Eye (tissue), 1 donor: ENCODE measurements at regions not wholly inside any gene's neighbourhood (a gene's known extent, or its start where the extent isn't known, plus 50 kb on each side); places are given as distances from the start of the nearest gene placed in this dataset.

Experiments used
- DNase-seq: peaks from one replicate; pipeline ENCODE4 v3.0.0-alpha.2; 2015

- no peak for DNase-seq
Measured at GRCh38 chr1:69479734-69480133, 88.0 kb upstream of the LRRC7 start.

GRCh38 chr1:69483246-69483645 is 84.5 kb upstream of the LRRC7 start:
- DNase-seq, result no peak

GRCh38 chr1:69485616-69486015 is 82.1 kb upstream of the LRRC7 start:
- DNase-seq, result no peak

- DNase-seq, result no peak
Measured at GRCh38 chr1:69491416-69491815, 76.3 kb upstream of the LRRC7 start.

GRCh38 chr1:69492286-69492685 is 75.4 kb upstream of the LRRC7 start:
- DNase-seq, result no peak

GRCh38 chr1:69494221-69494620 is 73.5 kb upstream of the LRRC7 start:
- peak; percentile 16 for DNase-seq

GRCh38 chr1:69497441-69498221 is 70.1 kb upstream of the LRRC7 start:
- DNase-seq, result no peak

- DNase-seq, result no peak
Measured at GRCh38 chr1:69498711-69499110, 69.0 kb upstream of the LRRC7 start.

GRCh38 chr1:69499203-69499803 is 68.4 kb upstream of the LRRC7 start:
- DNase-seq, result no peak

- DNase-seq, result no peak
Measured at GRCh38 chr1:69502991-69503390, 64.7 kb upstream of the LRRC7 start.

- DNase-seq, result no peak
Measured at GRCh38 chr1:69504730-69505252, 62.9 kb upstream of the LRRC7 start.

GRCh38 chr1:69506311-69506710 is 61.4 kb upstream of the LRRC7 start:
- no peak for DNase-seq

- DNase-seq, result no peak
Measured at GRCh38 chr1:69506721-69507120, 61.0 kb upstream of the LRRC7 start.

- DNase-seq, result no peak
Measured at GRCh38 chr1:69510026-69510425, 57.7 kb upstream of the LRRC7 start.

- DNase-seq, result no peak
Measured at GRCh38 chr1:69511426-69512192, 56.1 kb upstream of the LRRC7 start.

- no peak for DNase-seq
Measured at GRCh38 chr1:69513601-69514000, 54.1 kb upstream of the LRRC7 start.
